Osteoblast (primary cell): ENCODE measurements at regions not wholly inside any gene's neighbourhood (a gene's known extent, or its start where the extent isn't known, plus 50 kb on each side); places are given as distances from the start of the nearest gene placed in this dataset.

Source experiments
- DNase-seq: peaks from one replicate; pipeline ENCODE4 v3.0.0; 2011; ENCODE audit warnings: low spot score, mixed read lengths; ENCODE audit not compliant: insufficient read length; ENCODE audit errors: missing footprints
- H2AFZ ChIP-seq: 2 replicates; pipeline ENCODE4 v1.6.0; 2011; ENCODE audit warnings: mild to moderate bottlenecking, low read length
- H3K27ac ChIP-seq: 2 replicates; pipeline ENCODE4 v1.5.1; 2011; ENCODE audit warnings: mild to moderate bottlenecking, low read depth, low read length, moderate library complexity
- H3K27me3 ChIP-seq: 2 replicates; pipeline ENCODE4 v1.6.0; 2012; ENCODE audit warnings: mild to moderate bottlenecking, control low read depth, inconsistent platforms, low read length, moderate library complexity; ENCODE audit not compliant: insufficient read depth
- H3K36me3 ChIP-seq: 2 replicates; pipeline ENCODE4 v1.5.1; 2011; ENCODE audit warnings: mild to moderate bottlenecking, low read length, control low read depth, moderate library complexity; ENCODE audit not compliant: insufficient read depth
- H3K4me1 ChIP-seq: 2 replicates; pipeline ENCODE4 v1.5.1; 2011; ENCODE audit warnings: mild to moderate bottlenecking, low read length, control low read depth, moderate library complexity; ENCODE audit not compliant: insufficient read depth
- H3K4me2 ChIP-seq: 2 replicates; pipeline ENCODE4 v1.6.0; 2011; ENCODE audit warnings: mild to moderate bottlenecking, low read length; ENCODE audit not compliant: insufficient read depth
- H3K4me3 ChIP-seq: fragments of 200-600 bp; sonication (generic); 3 replicates; pipeline ENCODE4 v1.5.1; 2012; ENCODE audit warnings: mild to moderate bottlenecking, low read length, inconsistent platforms; ENCODE audit not compliant: insufficient read depth
- H3K79me2 ChIP-seq: 2 replicates; pipeline ENCODE4 v1.6.0; 2012; ENCODE audit warnings: mild to moderate bottlenecking, low read length, control low read depth, inconsistent platforms; ENCODE audit not compliant: insufficient read depth
- H3K9me3 ChIP-seq: 2 replicates; pipeline ENCODE4 v1.5.1; 2011; ENCODE audit warnings: low read depth, low read length, control low read depth
- H4K20me1 ChIP-seq: 2 replicates; pipeline ENCODE4 v1.6.0; 2012; ENCODE audit warnings: mild to moderate bottlenecking, low read length, control low read depth; ENCODE audit not compliant: insufficient read depth
- CTCF ChIP-seq: IDR thresholded peaks from 2 replicates; pipeline ENCODE4 v1.5.1; 2011; ENCODE audit warnings: mild to moderate bottlenecking, low read depth, low read length, moderate library complexity; ENCODE audit errors: extremely low read depth

GRCh38 chr13:19093369-19093768 is 88.3 kb downstream of the TUBA3C start:
- H4K20me1 ChIP-seq, result no peaks in the 10 kb centered on the region
- peaks cover 2% of the 10 kb centered on the region for H3K9me3 ChIP-seq
- no peaks in the 10 kb centered on the region for H3K36me3 ChIP-seq
- no peaks in the 10 kb centered on the region for H3K27me3 ChIP-seq
- no peaks in the 10 kb centered on the region for H3K4me1 ChIP-seq
- H3K4me2 ChIP-seq, result no peak overlapping the region
- H3K79me2 ChIP-seq, result no peaks in the 10 kb centered on the region
- H3K4me3 ChIP-seq, result no peak overlapping the region
- H2AFZ ChIP-seq, result no peak overlapping the region
- no peak for DNase-seq
- TF ChIP-seq CTCF, result no peak
- H3K27ac ChIP-seq, result no peak overlapping the region

- H2AFZ ChIP-seq, result no peak overlapping the region
- H3K36me3 ChIP-seq, result no peaks in the 10 kb centered on the region
- no peak overlapping the region for H3K4me2 ChIP-seq
- no peak overlapping the region for H3K4me3 ChIP-seq
- H3K4me1 ChIP-seq, result no peaks in the 10 kb centered on the region
- no peaks in the 10 kb centered on the region for H3K79me2 ChIP-seq
- H3K27me3 ChIP-seq, result no peaks in the 10 kb centered on the region
- H3K9me3 ChIP-seq, result peaks cover 7% of the 10 kb centered on the region
- no peak overlapping the region for H3K27ac ChIP-seq
- no peak for TF ChIP-seq CTCF
- no peaks in the 10 kb centered on the region for H4K20me1 ChIP-seq
- peak; percentile 59 for DNase-seq
Measured at GRCh38 chr13:19090495-19090894, 91.1 kb downstream of the TUBA3C start.

GRCh38 chr13:19089315-19089714 is 92.3 kb downstream of the TUBA3C start:
- Histone ChIP-seq H3K27me3 (no peaks in the 10 kb centered on the region), H4K20me1 (no peaks in the 10 kb centered on the region), H3K4me1 (no peaks in the 10 kb centered on the region), H3K4me3 (no peak overlapping the region), H3K9me3 (peaks cover 7% of the 10 kb centered on the region), H3K36me3 (no peaks in the 10 kb centered on the region), H3K4me2 (no peak overlapping the region), H3K79me2 (no peaks in the 10 kb centered on the region), H2AFZ (no peak overlapping the region), H3K27ac (no peak overlapping the region)
- no peak for DNase-seq
- TF ChIP-seq CTCF, result no peak

GRCh38 chr13:19088416-19088815 is 93.2 kb downstream of the TUBA3C start:
- Histone ChIP-seq H3K4me2 (no peak overlapping the region), H3K79me2 (no peaks in the 10 kb centered on the region), H3K36me3 (no peaks in the 10 kb centered on the region), H3K9me3 (peaks cover 7% of the 10 kb centered on the region), H3K27ac (no peak overlapping the region), H3K4me3 (no peak overlapping the region), H4K20me1 (no peaks in the 10 kb centered on the region), H3K4me1 (no peaks in the 10 kb centered on the region), H3K27me3 (no peaks in the 10 kb centered on the region), H2AFZ (no peak overlapping the region)
- no peak for TF ChIP-seq CTCF
- DNase-seq, result no peak
